H1 (cell line): ENCODE measurements at regions not wholly inside any gene's neighbourhood (a gene's known extent, or its start where the extent isn't known, plus 50 kb on each side); places are given as distances from the start of the nearest gene placed in this dataset.

Source experiments
- BACH1 ChIP-seq: IDR thresholded peaks from 2 replicates; pipeline ENCODE4 v1.6.1; 2012; ENCODE audit warnings: low read length, improper control_type of control experiment
- BCL11A ChIP-seq, 2 experiments: IDR thresholded peaks; one replicate each; pipeline ENCODE4 v1.6.1; 2011; ENCODE audit warnings: low read depth in 2 of 2, low read length in 2 of 2, mild to moderate bottlenecking in 2 of 2
- GABPA ChIP-seq: IDR thresholded peaks from 2 replicates; pipeline ENCODE4 v1.6.1; 2011; ENCODE audit warnings: mild to moderate bottlenecking, low read length, moderate library complexity, borderline replicate concordance; ENCODE audit not compliant: insufficient read depth
- HDAC2 ChIP-seq, 2 experiments: fragments of 300-600 bp in 1 of 2; sonication (generic) in 1 of 2; IDR thresholded peaks; 2 replicates each; pipeline ENCODE4 v1.6.1; 2011 to 2012; ENCODE audit warnings: low read depth in 2 of 2, low read length in 2 of 2, mild to moderate bottlenecking in 2 of 2, moderate library complexity in 2 of 2, borderline replicate concordance in 1 of 2, inconsistent platforms in 1 of 2
- NANOG ChIP-seq: IDR thresholded peaks from 2 replicates; pipeline ENCODE4 v1.6.1; 2011; ENCODE audit warnings: low read length, low read depth, mild to moderate bottlenecking, inconsistent platforms; ENCODE audit not compliant: insufficient read depth, poor library complexity, severe bottlenecking
- TEAD4 ChIP-seq: IDR thresholded peaks from 2 replicates; pipeline ENCODE4 v1.6.1; 2012; ENCODE audit warnings: low read depth, low read length, inconsistent platforms, mixed read lengths
- TF ChIP-seq, protein P1 (sequence below): fragments of 300-600 bp; sonication (generic); IDR thresholded peaks from 2 replicates; pipeline ENCODE4 v1.7.1; 2012; ENCODE audit warnings: low read length, moderate library complexity, mild to moderate bottlenecking, inconsistent platforms; ENCODE audit not compliant: insufficient replicate concordance

GRCh38 chr3:194750491-194750828, 64.8 kb downstream of the FAM43A start (continued):
- TF ChIP-seq, protein P1, sequence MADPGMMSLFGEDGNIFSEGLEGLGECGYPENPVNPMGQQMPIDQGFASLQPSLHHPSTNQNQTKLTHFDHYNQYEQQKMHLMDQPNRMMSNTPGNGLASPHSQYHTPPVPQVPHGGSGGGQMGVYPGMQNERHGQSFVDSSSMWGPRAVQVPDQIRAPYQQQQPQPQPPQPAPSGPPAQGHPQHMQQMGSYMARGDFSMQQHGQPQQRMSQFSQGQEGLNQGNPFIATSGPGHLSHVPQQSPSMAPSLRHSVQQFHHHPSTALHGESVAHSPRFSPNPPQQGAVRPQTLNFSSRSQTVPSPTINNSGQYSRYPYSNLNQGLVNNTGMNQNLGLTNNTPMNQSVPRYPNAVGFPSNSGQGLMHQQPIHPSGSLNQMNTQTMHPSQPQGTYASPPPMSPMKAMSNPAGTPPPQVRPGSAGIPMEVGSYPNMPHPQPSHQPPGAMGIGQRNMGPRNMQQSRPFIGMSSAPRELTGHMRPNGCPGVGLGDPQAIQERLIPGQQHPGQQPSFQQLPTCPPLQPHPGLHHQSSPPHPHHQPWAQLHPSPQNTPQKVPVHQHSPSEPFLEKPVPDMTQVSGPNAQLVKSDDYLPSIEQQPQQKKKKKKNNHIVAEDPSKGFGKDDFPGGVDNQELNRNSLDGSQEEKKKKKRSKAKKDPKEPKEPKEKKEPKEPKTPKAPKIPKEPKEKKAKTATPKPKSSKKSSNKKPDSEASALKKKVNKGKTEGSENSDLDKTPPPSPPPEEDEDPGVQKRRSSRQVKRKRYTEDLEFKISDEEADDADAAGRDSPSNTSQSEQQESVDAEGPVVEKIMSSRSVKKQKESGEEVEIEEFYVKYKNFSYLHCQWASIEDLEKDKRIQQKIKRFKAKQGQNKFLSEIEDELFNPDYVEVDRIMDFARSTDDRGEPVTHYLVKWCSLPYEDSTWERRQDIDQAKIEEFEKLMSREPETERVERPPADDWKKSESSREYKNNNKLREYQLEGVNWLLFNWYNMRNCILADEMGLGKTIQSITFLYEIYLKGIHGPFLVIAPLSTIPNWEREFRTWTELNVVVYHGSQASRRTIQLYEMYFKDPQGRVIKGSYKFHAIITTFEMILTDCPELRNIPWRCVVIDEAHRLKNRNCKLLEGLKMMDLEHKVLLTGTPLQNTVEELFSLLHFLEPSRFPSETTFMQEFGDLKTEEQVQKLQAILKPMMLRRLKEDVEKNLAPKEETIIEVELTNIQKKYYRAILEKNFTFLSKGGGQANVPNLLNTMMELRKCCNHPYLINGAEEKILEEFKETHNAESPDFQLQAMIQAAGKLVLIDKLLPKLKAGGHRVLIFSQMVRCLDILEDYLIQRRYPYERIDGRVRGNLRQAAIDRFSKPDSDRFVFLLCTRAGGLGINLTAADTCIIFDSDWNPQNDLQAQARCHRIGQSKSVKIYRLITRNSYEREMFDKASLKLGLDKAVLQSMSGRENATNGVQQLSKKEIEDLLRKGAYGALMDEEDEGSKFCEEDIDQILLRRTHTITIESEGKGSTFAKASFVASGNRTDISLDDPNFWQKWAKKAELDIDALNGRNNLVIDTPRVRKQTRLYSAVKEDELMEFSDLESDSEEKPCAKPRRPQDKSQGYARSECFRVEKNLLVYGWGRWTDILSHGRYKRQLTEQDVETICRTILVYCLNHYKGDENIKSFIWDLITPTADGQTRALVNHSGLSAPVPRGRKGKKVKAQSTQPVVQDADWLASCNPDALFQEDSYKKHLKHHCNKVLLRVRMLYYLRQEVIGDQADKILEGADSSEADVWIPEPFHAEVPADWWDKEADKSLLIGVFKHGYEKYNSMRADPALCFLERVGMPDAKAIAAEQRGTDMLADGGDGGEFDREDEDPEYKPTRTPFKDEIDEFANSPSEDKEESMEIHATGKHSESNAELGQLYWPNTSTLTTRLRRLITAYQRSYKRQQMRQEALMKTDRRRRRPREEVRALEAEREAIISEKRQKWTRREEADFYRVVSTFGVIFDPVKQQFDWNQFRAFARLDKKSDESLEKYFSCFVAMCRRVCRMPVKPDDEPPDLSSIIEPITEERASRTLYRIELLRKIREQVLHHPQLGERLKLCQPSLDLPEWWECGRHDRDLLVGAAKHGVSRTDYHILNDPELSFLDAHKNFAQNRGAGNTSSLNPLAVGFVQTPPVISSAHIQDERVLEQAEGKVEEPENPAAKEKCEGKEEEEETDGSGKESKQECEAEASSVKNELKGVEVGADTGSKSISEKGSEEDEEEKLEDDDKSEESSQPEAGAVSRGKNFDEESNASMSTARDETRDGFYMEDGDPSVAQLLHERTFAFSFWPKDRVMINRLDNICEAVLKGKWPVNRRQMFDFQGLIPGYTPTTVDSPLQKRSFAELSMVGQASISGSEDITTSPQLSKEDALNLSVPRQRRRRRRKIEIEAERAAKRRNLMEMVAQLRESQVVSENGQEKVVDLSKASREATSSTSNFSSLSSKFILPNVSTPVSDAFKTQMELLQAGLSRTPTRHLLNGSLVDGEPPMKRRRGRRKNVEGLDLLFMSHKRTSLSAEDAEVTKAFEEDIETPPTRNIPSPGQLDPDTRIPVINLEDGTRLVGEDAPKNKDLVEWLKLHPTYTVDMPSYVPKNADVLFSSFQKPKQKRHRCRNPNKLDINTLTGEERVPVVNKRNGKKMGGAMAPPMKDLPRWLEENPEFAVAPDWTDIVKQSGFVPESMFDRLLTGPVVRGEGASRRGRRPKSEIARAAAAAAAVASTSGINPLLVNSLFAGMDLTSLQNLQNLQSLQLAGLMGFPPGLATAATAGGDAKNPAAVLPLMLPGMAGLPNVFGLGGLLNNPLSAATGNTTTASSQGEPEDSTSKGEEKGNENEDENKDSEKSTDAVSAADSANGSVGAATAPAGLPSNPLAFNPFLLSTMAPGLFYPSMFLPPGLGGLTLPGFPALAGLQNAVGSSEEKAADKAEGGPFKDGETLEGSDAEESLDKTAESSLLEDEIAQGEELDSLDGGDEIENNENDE: no peak
- TF ChIP-seq HDAC2 (IDR thresholded peaks at IDR 0.05; ENCODE audit: borderline replicate concordance in 1 of 2, low read depth in 2 of 2, low read length in 2 of 2) (0 out of 4 replicates have a peak, but pooled peaks of 1 of the 2 experiments have one; percentile 28), BCL11A (IDR thresholded peaks at IDR 0.05; ENCODE audit: low read depth in 2 of 2, low read length in 2 of 2) (peak in 1 of 2 experiments; percentile 40), BACH1 (no peak), GABPA (no peak), NANOG (peak; percentile 95), TEAD4 (0 out of 2 replicates have a peak, but pooled peaks have one; percentile 5)
